IMR-90 (cell line): ENCODE measurements at regions not wholly inside any gene's neighbourhood (a gene's known extent, or its start where the extent isn't known, plus 50 kb on each side); places are given as distances from the start of the nearest gene placed in this dataset.

Experiments
- ATAC-seq: fragments of 200-7000 bp; cut with Tn5 transposase; 2 replicates; pipeline ENCODE4 v1.9.1; 2020; ENCODE audit warnings: low read depth, mild to moderate bottlenecking, moderate library complexity
- BruUV-seq: library from RNA; stranded (reverse); fragments of 400-500 nt; replicated peaks from 2 replicates; lab custom pipeline; 2021; lab: Mats Ljungman, UMichigan
- CTCF ChIA-PET: fragments of 300-600 bp; formaldehyde crosslinking; extraction: SDS; loops from one replicate; lab custom pipeline; 2021; ENCODE audit warnings: antibody characterized with exemption; lab: Yijun Ruan, JAX
- POLR2A ChIA-PET: fragments of 300-600 bp; sonication (Branson Sonifier 250); formaldehyde crosslinking; loops from one replicate; lab custom pipeline; 2022; ENCODE audit warnings: antibody characterized with exemption; ENCODE audit not compliant: unreplicated experiment; lab: Charles Lee
- DNase-seq: peaks from one replicate; pipeline ENCODE4 v3.0.0; 2013
- H2AFZ ChIP-seq: replicated peaks from 2 replicates; pipeline ENCODE3; 2013; ENCODE audit warnings: low read length, mild to moderate bottlenecking; ENCODE audit not compliant: poor library complexity
- H2AK5ac ChIP-seq: 2 replicates; pipeline ENCODE4 v1.6.1; 2013; ENCODE audit warnings: low read depth, low read length, inconsistent platforms
- H2AK9ac ChIP-seq: replicated peaks from 2 replicates; pipeline ENCODE3; 2013; ENCODE audit warnings: mild to moderate bottlenecking, low read depth, low read length, moderate library complexity; ENCODE audit not compliant: poor library complexity
- H2BK120ac ChIP-seq: 2 replicates; pipeline ENCODE4 v1.6.1; 2013; ENCODE audit warnings: low read depth, low read length, inconsistent platforms
- H2BK15ac ChIP-seq: 3 replicates; pipeline ENCODE4 v1.6.1; 2013; ENCODE audit warnings: low read depth, low read length, inconsistent platforms
- H2BK20ac ChIP-seq: 2 replicates; pipeline ENCODE4 v1.6.1; 2013; ENCODE audit warnings: low read depth, mild to moderate bottlenecking, inconsistent platforms, low read length, moderate library complexity
- H2BK5ac ChIP-seq: 2 replicates; pipeline ENCODE4 v1.6.1; 2013; ENCODE audit warnings: mild to moderate bottlenecking, low read depth, low read length, inconsistent platforms; ENCODE audit not compliant: poor library complexity, severe bottlenecking
- H3K14ac ChIP-seq: replicated peaks from 2 replicates; pipeline ENCODE4 v1.6.1; 2013; ENCODE audit warnings: low read depth, low read length, inconsistent platforms
- H3K18ac ChIP-seq: 2 replicates; pipeline ENCODE4 v1.6.1; 2013; ENCODE audit warnings: low read depth, low read length, control low read depth
- H3K23ac ChIP-seq: 2 replicates; pipeline ENCODE4 v1.6.1; 2013; ENCODE audit warnings: low read depth, low read length, inconsistent platforms
- H3K27ac ChIP-seq: 2 replicates; pipeline ENCODE4 v1.5.1; 2013; ENCODE audit warnings: mild to moderate bottlenecking, control low read depth, low read length; ENCODE audit not compliant: insufficient read depth
- H3K27me3 ChIP-seq: 2 replicates; pipeline ENCODE4 v1.6.1; 2013; ENCODE audit warnings: low read length; ENCODE audit not compliant: control insufficient read depth, insufficient read depth
- H3K36me3 ChIP-seq: 2 replicates; pipeline ENCODE4 v1.6.1; 2013; ENCODE audit warnings: low read length, mixed read lengths; ENCODE audit not compliant: control insufficient read depth, insufficient read depth
- H3K4ac ChIP-seq: 2 replicates; pipeline ENCODE4 v1.6.1; 2013; ENCODE audit warnings: low read depth, low read length, inconsistent platforms
- H3K4me1 ChIP-seq: 2 replicates; pipeline ENCODE4 v1.6.1; 2013; ENCODE audit warnings: low read length, mixed read lengths; ENCODE audit not compliant: control insufficient read depth, insufficient read depth
- H3K4me2 ChIP-seq: 2 replicates; pipeline ENCODE4 v1.6.1; 2013; ENCODE audit warnings: low read depth, mild to moderate bottlenecking, control low read depth, low read length, moderate library complexity
- H3K4me3 ChIP-seq: 2 replicates; pipeline ENCODE4 v1.5.1; 2013; ENCODE audit warnings: low read depth, mild to moderate bottlenecking, control low read depth, low read length, moderate library complexity; ENCODE audit not compliant: insufficient read depth
- H3K56ac ChIP-seq: 2 replicates; pipeline ENCODE4 v1.6.1; 2013; ENCODE audit warnings: low read length, inconsistent platforms; ENCODE audit not compliant: insufficient read depth; ENCODE audit errors: extremely low read depth
- H3K79me1 ChIP-seq, 2 experiments: 2 replicates each; pipeline ENCODE4 v1.6.1; 2013; ENCODE audit warnings: low read length in 2 of 2, inconsistent platforms in 1 of 2, low read depth in 1 of 2
- H3K9ac ChIP-seq: 2 replicates; pipeline ENCODE4 v1.6.1; 2013; ENCODE audit warnings: low read depth, low read length, control low read depth
- H3K9me1 ChIP-seq: 2 replicates; pipeline ENCODE4 v1.6.1; 2013; ENCODE audit warnings: low read length, inconsistent platforms; ENCODE audit not compliant: insufficient read depth
- H3K9me3 ChIP-seq: 2 replicates; pipeline ENCODE4 v1.6.1; 2013; ENCODE audit warnings: low read length; ENCODE audit not compliant: control insufficient read depth, insufficient read depth
- H4K20me1 ChIP-seq: 2 replicates; pipeline ENCODE4 v1.6.1; 2013; ENCODE audit warnings: low read length, inconsistent platforms; ENCODE audit not compliant: insufficient read depth
- H4K5ac ChIP-seq: 2 replicates; pipeline ENCODE4 v1.6.1; 2013; ENCODE audit warnings: mild to moderate bottlenecking, low read depth, low read length, control low read depth
- H4K8ac ChIP-seq, 2 experiments: 2 replicates each; pipeline ENCODE4 v1.6.1; 2013; ENCODE audit warnings: low read depth in 2 of 2, low read length in 2 of 2, control low read depth in 1 of 2, inconsistent platforms in 1 of 2
- H4K91ac ChIP-seq: 2 replicates; pipeline ENCODE4 v1.6.1; 2013; ENCODE audit warnings: low read depth, low read length, inconsistent platforms; ENCODE audit not compliant: insufficient read depth
- CEBPB ChIP-seq: IDR thresholded peaks from 2 replicates; pipeline ENCODE4 v1.6.1; 2012; ENCODE audit warnings: low read depth, low read length, improper control_type of control experiment
- CHD1 ChIP-seq: IDR thresholded peaks from 2 replicates; pipeline ENCODE4 v1.6.1; 2012; ENCODE audit warnings: low read depth, low read length, improper control_type of control experiment
- MAZ ChIP-seq: IDR thresholded peaks from 2 replicates; pipeline ENCODE4 v1.6.1; 2012; ENCODE audit warnings: low read depth, mild to moderate bottlenecking, low read length, improper control_type of control experiment, moderate library complexity, borderline replicate concordance
- MXI1 ChIP-seq: IDR thresholded peaks from 2 replicates; pipeline ENCODE4 v1.6.1; 2012; ENCODE audit warnings: low read depth, mild to moderate bottlenecking, low read length, moderate library complexity, borderline replicate concordance
- NFE2L2 ChIP-seq: fragments of 150-350 bp; IDR thresholded peaks from 2 replicates; pipeline ENCODE4 v1.6.1; 2016; ENCODE audit warnings: low read depth, mild to moderate bottlenecking, low read length
- RAD21 ChIP-seq: IDR thresholded peaks from 2 replicates; pipeline ENCODE4 v1.6.1; 2012; ENCODE audit warnings: low read length, improper control_type of control experiment
- RCOR1 ChIP-seq: IDR thresholded peaks from 2 replicates; pipeline ENCODE4 v1.6.1; 2012; ENCODE audit warnings: mild to moderate bottlenecking, low read length, improper control_type of control experiment; ENCODE audit not compliant: insufficient replicate concordance
- SMC3 ChIP-seq: fragments of 150-350 bp; IDR thresholded peaks from 2 replicates; pipeline ENCODE4 v1.6.1; 2016; ENCODE audit warnings: low read depth, mild to moderate bottlenecking, antibody characterized with exemption, low read length, moderate library complexity
- WGBS, 2 experiments: methylation state at CpG; one replicate each; pipeline versions ENCODE4 v1.1.5 to v1.1.7; 2013; ENCODE audit warnings: missing lambda C conversion rate in 2 of 2; ENCODE audit not compliant: insufficient read length in 1 of 2; ENCODE audit errors: extremely low coverage in 2 of 2; 5-methylcytosine and 5-hydroxymethylcytosine counted together
- dilution Hi-C: fragments of 300-500 bp; cut with HindIII; formaldehyde crosslinking; loops from one replicate; pipeline ENCODE4 v1.14.3; 2018; ENCODE audit warnings: low sequenced_read_pairs; ENCODE audit not compliant: unreplicated experiment
- in situ Hi-C: fragments of 300-500 bp; cut with MboI; formaldehyde crosslinking; loops from 3 replicates; pipeline ENCODE4 v1.14.3; 2019; ENCODE audit warnings: low sequenced_read_pairs, inconsistent platforms, mixed read lengths
- intact Hi-C: fragments of 100-400 bp; cut with micrococcal nuclease; formaldehyde crosslinking; loops from 2 replicates; pipeline ENCODE4 v1.10.0; 2022
- TF ChIP-seq, protein P1 (sequence below): fragments of 150-350 bp; IDR thresholded peaks from 2 replicates; pipeline ENCODE4 v1.6.1; 2016; ENCODE audit warnings: low read depth, mild to moderate bottlenecking, low read length, moderate library complexity, borderline replicate concordance

GRCh38 chr16:76835779-76836300, 355.1 kb upstream of the MON1B start:
- DNase-seq (no peak), ATAC-seq (no peak)
- Histone ChIP-seq H4K8ac (no peak overlapping the region), H3K4me3 (no peak overlapping the region), H3K4me1 (no peaks in the 10 kb centered on the region), H3K9me3 (peaks cover 6% of the 10 kb centered on the region; the same call in 1 of the 2 replicates), H3K79me1 (no peaks in the 10 kb centered on the region), H3K14ac (no peak overlapping the region), H3K56ac (no peak overlapping the region), H3K27ac (no peak overlapping the region), H3K4me2 (no peak overlapping the region), H2BK5ac (no peak overlapping the region), H3K18ac (no peak overlapping the region), H4K5ac (no peak overlapping the region), H3K4ac (no peak overlapping the region), H2BK15ac (no peak overlapping the region), H3K9ac (no peak overlapping the region), H4K91ac (no peak overlapping the region), H2AFZ (no peak overlapping the region), H3K23ac (no peak overlapping the region), H2AK9ac (no peak overlapping the region), H2BK120ac (no peak overlapping the region), H2BK20ac (no peak overlapping the region), H3K27me3 (no peaks in the 10 kb centered on the region), H3K9me1 (no peaks in the 10 kb centered on the region), H3K36me3 (no peaks in the 10 kb centered on the region), H4K20me1 (no peaks in the 10 kb centered on the region), H2AK5ac (no peak overlapping the region)
- in situ Hi-C loops (no loop called here), dilution Hi-C loops (no loop called here), intact Hi-C loops (no loop called here)
- no peak for TF ChIP-seq CEBPB
- TF ChIP-seq RAD21: no peak
- no peak for TF ChIP-seq CHD1
- TF ChIP-seq NFE2L2: no peak
- no peak for TF ChIP-seq RCOR1
- TF ChIP-seq SMC3: no peak
- TF ChIP-seq, protein P1, sequence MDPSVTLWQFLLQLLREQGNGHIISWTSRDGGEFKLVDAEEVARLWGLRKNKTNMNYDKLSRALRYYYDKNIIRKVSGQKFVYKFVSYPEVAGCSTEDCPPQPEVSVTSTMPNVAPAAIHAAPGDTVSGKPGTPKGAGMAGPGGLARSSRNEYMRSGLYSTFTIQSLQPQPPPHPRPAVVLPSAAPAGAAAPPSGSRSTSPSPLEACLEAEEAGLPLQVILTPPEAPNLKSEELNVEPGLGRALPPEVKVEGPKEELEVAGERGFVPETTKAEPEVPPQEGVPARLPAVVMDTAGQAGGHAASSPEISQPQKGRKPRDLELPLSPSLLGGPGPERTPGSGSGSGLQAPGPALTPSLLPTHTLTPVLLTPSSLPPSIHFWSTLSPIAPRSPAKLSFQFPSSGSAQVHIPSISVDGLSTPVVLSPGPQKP: no peak
- no peak for TF ChIP-seq MAZ
- no peak for TF ChIP-seq MXI1
- ChIA-PET POLR2A (no interaction called here), CTCF (no interaction called here)
- BruUV-seq: no TSS peak
- WGBS, 2 experiments: no CpG with 5 or more reads among the region's 5 CpGs
